Keratinocyte (primary cell): ENCODE measurements at regions not wholly inside any gene's neighbourhood (a gene's known extent, or its start where the extent isn't known, plus 50 kb on each side); places are given as distances from the start of the nearest gene placed in this dataset.

Experiments
- DNase-seq: peaks from one replicate; pipeline ENCODE4 v3.0.0-alpha.2; 2011; ENCODE audit warnings: low read depth, missing footprints, low spot score
- FAIRE-seq: peaks from 2 replicates; lab custom pipeline; 2011; peaks lifted over from hg19 to GRCh38; lab: Jason Lieb, UNC
- H2AFZ ChIP-seq: 2 replicates; pipeline ENCODE4 v1.6.0; 2012; ENCODE audit warnings: low read length, control low read depth, inconsistent platforms; ENCODE audit not compliant: control insufficient read depth
- H3K27ac ChIP-seq: 2 replicates; pipeline ENCODE4 v1.5.1; 2011; ENCODE audit warnings: low read length; ENCODE audit not compliant: control insufficient read depth, insufficient read depth
- H3K27me3 ChIP-seq: 3 replicates; pipeline ENCODE4 v1.6.0; 2011; ENCODE audit warnings: low read length; ENCODE audit not compliant: control insufficient read depth, insufficient read depth; ENCODE audit errors: extremely low read depth
- H3K36me3 ChIP-seq, 2 experiments: 2 replicates in 1 of 2; 3 replicates in 1 of 2; pipeline ENCODE4 v1.5.1; 2011; ENCODE audit warnings: low read length in 2 of 2, mild to moderate bottlenecking in 1 of 2; ENCODE audit not compliant: control insufficient read depth in 2 of 2, insufficient read depth in 2 of 2; ENCODE audit errors: extremely low read depth in 1 of 2
- H3K4me1 ChIP-seq: 3 replicates; pipeline ENCODE4 v1.5.1; 2011; ENCODE audit warnings: low read length; ENCODE audit not compliant: control insufficient read depth, insufficient read depth; ENCODE audit errors: extremely low read depth
- H3K4me2 ChIP-seq: 3 replicates; pipeline ENCODE4 v1.6.0; 2011; ENCODE audit warnings: low read depth, low read length; ENCODE audit not compliant: control insufficient read depth, insufficient read depth; ENCODE audit errors: extremely low read depth
- H3K4me3 ChIP-seq, 3 experiments: fragments of 200-600 bp in 1 of 3; sonication (generic) in 1 of 3; 2 replicates in 2 of 3; 3 replicates in 1 of 3; pipeline ENCODE4 v1.5.1; 2011 to 2016; ENCODE audit warnings: low read length in 3 of 3, mild to moderate bottlenecking in 3 of 3, control low read depth in 2 of 3, inconsistent platforms in 1 of 3, low read depth in 1 of 3, mixed read lengths in 1 of 3, mixed run types in 1 of 3, moderate library complexity in 1 of 3; ENCODE audit not compliant: control insufficient read depth in 2 of 3, insufficient read depth in 2 of 3; ENCODE audit errors: extremely low read depth in 1 of 3
- H3K79me2 ChIP-seq: 2 replicates; pipeline ENCODE4 v1.6.0; 2012; ENCODE audit warnings: low read length; ENCODE audit not compliant: control insufficient read depth, insufficient read depth
- H3K9ac ChIP-seq: 3 replicates; pipeline ENCODE4 v1.6.0; 2011; ENCODE audit warnings: low read length; ENCODE audit not compliant: control insufficient read depth, insufficient read depth; ENCODE audit errors: extremely low read depth
- H3K9me1 ChIP-seq: 3 replicates; pipeline ENCODE4 v1.6.0; 2011; ENCODE audit warnings: low read length; ENCODE audit not compliant: control insufficient read depth, insufficient read depth; ENCODE audit errors: extremely low read depth
- H3K9me3 ChIP-seq: 2 replicates; pipeline ENCODE4 v1.5.1; 2012; ENCODE audit warnings: low read depth, low read length; ENCODE audit not compliant: control insufficient read depth
- H4K20me1 ChIP-seq: 3 replicates; pipeline ENCODE4 v1.6.0; 2011; ENCODE audit warnings: low read length; ENCODE audit not compliant: control insufficient read depth, insufficient read depth; ENCODE audit errors: extremely low read depth
- CTCF ChIP-seq, 3 experiments: IDR thresholded peaks in 1 of 3; conservative IDR thresholded peaks in 1 of 3; optimal IDR thresholded peaks in 1 of 3; 2 replicates in 2 of 3; 3 replicates in 1 of 3; pipeline versions ENCODE3 to v1.5.1; 2011; ENCODE audit warnings: low read length in 3 of 3, mild to moderate bottlenecking in 3 of 3, moderate library complexity in 2 of 3, control low read depth in 1 of 3, inconsistent platforms in 1 of 3; ENCODE audit not compliant: insufficient read depth in 2 of 3; ENCODE audit errors: extremely low read depth in 1 of 3
- EZH2 ChIP-seq: IDR thresholded peaks from one replicate; pipeline ENCODE4 v1.6.1; 2012; ENCODE audit warnings: inconsistent platforms, mild to moderate bottlenecking, low read length, moderate library complexity
- dilution Hi-C: fragments of 300-500 bp; cut with MboI; formaldehyde crosslinking; loops from one replicate; pipeline ENCODE4 v1.7.0; 2020; ENCODE audit warnings: low sequenced_read_pairs; ENCODE audit not compliant: extremely low pct_ligation_motif_present

- no peaks in the 10 kb centered on the region for H3K27me3 ChIP-seq
- no peaks in the 10 kb centered on the region for H4K20me1 ChIP-seq
- no peaks in the 10 kb centered on the region for H3K9me1 ChIP-seq
- no peaks in the 10 kb centered on the region for H3K79me2 ChIP-seq
- dilution Hi-C loops, result no loop called here
- H3K36me3 ChIP-seq, result no peaks in the 10 kb centered on the region
- no peak for FAIRE-seq
- no peak overlapping the region for H3K27ac ChIP-seq
- no peak overlapping the region for H3K4me2 ChIP-seq
- no peaks in the 10 kb centered on the region for H3K4me1 ChIP-seq
- no peak for TF ChIP-seq CTCF (optimal IDR thresholded peaks at IDR 0.05 in 1 of 3, IDR thresholded peaks at IDR 0.05 in 1 of 3, conservative IDR thresholded peaks at IDR 0.05 in 1 of 3; ENCODE audit: extremely low read depth in 1 of 3, insufficient read depth in 2 of 3, low read length in 3 of 3)
- H3K9me3 ChIP-seq, result no peaks in the 10 kb centered on the region
- H2AFZ ChIP-seq, result no peak overlapping the region
- H3K9ac ChIP-seq, result no peak overlapping the region
- no peak for DNase-seq
- H3K4me3 ChIP-seq, result no peak overlapping the region
Measured at GRCh38 chr14:98716133-98716532, 555.9 kb downstream of the BCL11B start.

GRCh38 chr14:98721061-98721460 lies 550.9 kb downstream of the BCL11B start:
- H4K20me1 ChIP-seq, result no peaks in the 10 kb centered on the region
- H3K4me3 ChIP-seq, result no peak overlapping the region
- DNase-seq (no peak), FAIRE-seq (no peak)
- H3K27ac ChIP-seq, result no peak overlapping the region
- H3K9me1 ChIP-seq, result no peaks in the 10 kb centered on the region
- TF ChIP-seq CTCF (optimal IDR thresholded peaks at IDR 0.05 in 1 of 3, IDR thresholded peaks at IDR 0.05 in 1 of 3, conservative IDR thresholded peaks at IDR 0.05 in 1 of 3; ENCODE audit: extremely low read depth in 1 of 3, insufficient read depth in 2 of 3, low read length in 3 of 3) (no peak), EZH2 (no peak)
- H3K27me3 ChIP-seq, result peaks cover 3% of the 10 kb centered on the region
- no peaks in the 10 kb centered on the region for H3K36me3 ChIP-seq
- H3K4me1 ChIP-seq, result no peaks in the 10 kb centered on the region
- H2AFZ ChIP-seq, result no peak overlapping the region
- H3K9me3 ChIP-seq, result no peaks in the 10 kb centered on the region
- no peak overlapping the region for H3K4me2 ChIP-seq
- H3K79me2 ChIP-seq, result no peaks in the 10 kb centered on the region
- dilution Hi-C loops, result no loop called here
- H3K9ac ChIP-seq, result no peak overlapping the region
